ENCODE measurements at regions not wholly inside any gene's neighbourhood (a gene's known extent, or its start where the extent isn't known, plus 50 kb on each side); places are given as distances from the start of the nearest gene placed in this dataset.
"Not testable (repeated sequence)": the region's sequence is repeated elsewhere in the genome, so short reads cannot be mapped to it uniquely, and the experiment has no call there.

GRCh38 chr9:79061752-79062616 lies 509.8 kb upstream of the TLE4 start:
- no peak for DNase-seq (ENCODE audit: low read depth, low spot score)

DNA sequence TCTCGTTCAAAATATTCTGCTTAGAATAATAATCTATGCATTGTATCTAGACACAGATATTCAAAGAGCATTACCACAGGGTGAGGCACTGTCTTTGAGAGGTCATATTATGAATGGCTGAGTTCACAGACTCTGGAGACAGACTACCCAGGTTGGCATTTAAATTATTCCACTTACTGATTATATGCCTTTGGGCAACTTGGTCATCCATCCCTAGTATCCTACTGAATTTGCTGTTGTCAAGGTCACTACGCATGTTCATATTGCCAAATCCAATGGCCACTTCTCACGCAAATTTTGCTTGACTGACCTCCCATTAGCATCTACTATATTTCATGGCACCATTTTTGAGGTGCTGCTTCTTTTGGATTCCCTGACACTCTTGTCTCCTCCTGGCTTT lies 498.6 kb upstream of the TLE4 start:
- DNase-seq (ENCODE audit: low read depth, low spot score) = no peak

- no peak for DNase-seq (ENCODE audit: low read depth, low spot score)
Measured at GRCh38 chr9:79080536-79080935, 491.2 kb upstream of the TLE4 start.

- DNase-seq (ENCODE audit: low read depth, low spot score) = no peak
Measured at GRCh38 chr9:79083621-79084020, 488.1 kb upstream of the TLE4 start.

- DNase-seq (ENCODE audit: low read depth, low spot score) = no peak
Measured at GRCh38 chr9:79087133-79087532, 484.6 kb upstream of the TLE4 start.

DNA sequence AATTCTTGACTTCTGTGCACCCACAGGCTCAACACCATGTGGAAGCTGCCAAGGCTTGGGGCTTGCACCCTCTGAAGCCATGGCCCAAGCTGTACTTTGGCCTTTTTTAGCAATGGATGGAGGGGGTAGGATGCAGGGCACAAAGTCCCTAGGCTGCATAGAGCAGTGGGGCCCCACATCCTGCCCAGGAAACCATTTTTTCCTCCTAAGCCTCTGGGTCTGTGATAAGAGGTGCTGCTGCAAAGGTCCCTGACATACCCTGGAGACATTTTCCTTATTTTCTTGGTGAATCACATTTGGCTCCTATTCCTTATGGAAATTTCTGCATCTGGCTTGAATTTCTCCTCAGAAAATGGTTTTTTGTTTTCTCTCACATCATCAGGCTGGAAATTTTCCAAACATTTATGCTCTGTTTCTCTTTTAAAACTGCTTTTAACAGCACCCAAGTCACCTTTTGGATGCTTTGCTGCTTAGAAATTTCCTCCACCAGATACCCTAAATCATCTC lies 482.7 kb upstream of the TLE4 start:
- DNase-seq (ENCODE audit: low read depth, low spot score) = no peak

DNA sequence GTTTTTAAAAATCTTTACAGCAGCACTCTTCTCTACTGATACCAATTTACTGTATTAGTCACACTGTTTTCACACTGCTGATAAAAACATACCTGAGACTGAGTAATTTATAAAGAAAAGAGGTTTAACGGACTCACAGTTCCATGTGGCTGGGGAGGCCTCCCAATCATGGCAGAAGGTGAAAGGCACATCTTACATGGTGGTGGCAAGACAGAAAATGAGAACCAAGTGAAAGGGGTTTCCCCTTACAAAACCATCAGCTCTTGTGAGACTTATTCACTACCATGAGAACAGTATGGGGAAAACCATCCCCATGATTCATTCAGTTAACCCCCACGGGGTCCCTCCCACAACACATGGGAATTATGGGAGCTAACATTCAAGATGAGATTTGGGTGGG lies 481.9 kb upstream of the TLE4 start:
- not testable (repeated sequence) for DNase-seq (ENCODE audit: low read depth, low spot score)

- not testable (repeated sequence) for DNase-seq (ENCODE audit: low read depth, low spot score)
Measured at GRCh38 chr9:79103257-79103656, 468.5 kb upstream of the TLE4 start.

DNA sequence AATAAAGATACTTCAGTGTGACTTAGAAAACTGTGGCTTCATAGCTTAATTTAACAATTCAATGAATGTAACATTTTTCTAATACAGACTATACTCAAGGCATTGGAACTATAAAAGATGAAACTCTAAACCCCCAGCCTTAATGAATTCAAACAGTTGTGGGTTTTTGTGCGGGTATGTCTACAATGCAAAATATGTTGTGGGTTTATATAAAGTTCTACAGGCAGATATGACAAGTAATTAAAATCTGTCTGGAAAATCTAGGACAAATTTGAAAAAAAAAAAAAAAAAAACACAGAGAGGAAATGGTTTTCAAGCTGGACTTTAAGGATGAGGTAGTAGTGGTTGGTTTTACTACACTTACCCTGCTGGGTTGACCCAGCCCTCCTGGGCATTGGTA lies 467.5 kb upstream of the TLE4 start:
- no peak for DNase-seq (ENCODE audit: low read depth, low spot score)

DNA sequence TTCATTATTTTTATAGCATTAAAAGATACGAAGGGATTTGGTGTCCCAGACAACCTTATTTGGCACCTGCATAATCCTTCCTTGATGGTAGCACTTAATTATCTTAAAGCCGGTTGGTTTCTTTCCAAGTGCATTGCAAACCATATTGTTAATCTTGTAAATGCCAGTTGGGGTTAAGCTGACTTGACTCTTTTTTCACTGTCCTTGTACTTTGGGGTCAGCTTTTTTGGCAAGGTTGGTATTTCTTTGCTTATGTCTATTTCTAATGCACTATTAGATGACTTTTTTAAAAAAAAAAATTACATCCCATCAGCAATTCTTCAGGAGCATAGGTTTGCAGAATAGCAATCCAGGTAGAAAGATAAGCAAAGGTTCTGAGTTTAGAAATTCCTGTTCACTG lies 466.8 kb upstream of the TLE4 start:
- DNase-seq (ENCODE audit: low read depth, low spot score) = no peak

GRCh38 chr9:79107911-79108676 lies 463.7 kb upstream of the TLE4 start:
- no peak for DNase-seq (ENCODE audit: low read depth, low spot score)

DNA sequence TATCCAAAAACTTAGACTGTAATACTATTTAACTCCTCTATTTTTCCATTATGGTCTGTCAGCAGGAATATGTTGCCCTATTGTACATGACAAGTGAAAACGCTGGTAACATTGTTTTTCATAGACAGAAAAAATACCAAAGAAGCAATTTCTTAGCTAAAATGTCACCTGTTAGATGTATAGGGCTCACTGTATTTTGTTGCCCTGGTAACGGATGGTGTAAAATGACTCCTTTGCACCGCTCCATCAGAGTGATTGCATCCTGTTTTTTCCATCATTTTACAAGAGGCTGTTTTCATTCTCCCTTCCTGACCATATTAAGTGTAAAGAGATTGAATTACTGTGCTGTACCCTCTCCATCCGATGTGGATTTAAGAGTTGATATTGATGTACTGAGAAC lies 460.1 kb upstream of the TLE4 start:
- DNase-seq (ENCODE audit: low read depth, low spot score) = no peak

DNA sequence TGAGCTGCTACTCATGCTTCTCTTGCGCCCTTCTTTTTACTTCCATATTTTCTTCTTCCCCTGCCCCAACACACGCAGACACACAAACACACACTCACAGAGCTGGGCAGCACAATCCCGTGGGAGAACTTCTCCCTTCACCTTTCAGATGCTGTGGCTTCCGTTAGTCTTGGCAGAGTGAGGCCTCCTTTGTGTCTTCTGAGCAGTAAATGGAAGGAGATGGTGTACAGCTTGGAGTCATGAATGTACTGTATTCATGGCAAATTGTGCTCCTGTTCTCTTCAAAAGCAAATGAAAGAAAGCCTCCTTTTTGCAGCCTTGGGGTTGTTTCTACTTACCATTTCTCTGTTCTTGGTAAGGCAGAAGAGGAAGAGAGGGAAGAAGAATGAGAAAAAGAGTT lies 456.6 kb upstream of the TLE4 start:
- no peak for DNase-seq (ENCODE audit: low read depth, low spot score)

GRCh38 chr9:79116041-79116440 lies 455.7 kb upstream of the TLE4 start:
- no peak for DNase-seq (ENCODE audit: low read depth, low spot score)

DNA sequence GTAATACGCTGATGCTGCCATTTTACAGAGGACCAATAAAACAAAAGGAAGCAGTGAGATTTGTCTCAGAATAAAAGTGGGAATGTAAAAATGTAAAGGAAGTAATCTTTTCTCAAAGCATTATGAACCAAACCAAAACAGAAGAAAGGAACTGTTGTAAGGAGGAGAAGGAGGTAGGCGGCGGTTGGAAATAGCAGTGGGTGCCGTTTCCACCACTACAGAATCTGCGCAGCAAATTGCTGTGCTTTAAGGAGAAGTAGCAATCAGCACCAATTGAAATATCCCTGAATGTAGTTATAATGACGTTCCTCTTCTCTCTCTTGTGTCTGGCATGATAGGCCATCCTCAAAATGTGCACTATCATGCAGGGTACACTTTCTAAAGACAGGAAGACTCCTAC lies 455.1 kb upstream of the TLE4 start:
- no peak for DNase-seq (ENCODE audit: low read depth, low spot score)

GRCh38 chr9:79120533-79120932 lies 451.2 kb upstream of the TLE4 start:
- no peak for DNase-seq (ENCODE audit: low read depth, low spot score)

GRCh38 chr9:79120941-79121340 lies 450.8 kb upstream of the TLE4 start:
- DNase-seq (ENCODE audit: low read depth, low spot score) = no peak

DNA sequence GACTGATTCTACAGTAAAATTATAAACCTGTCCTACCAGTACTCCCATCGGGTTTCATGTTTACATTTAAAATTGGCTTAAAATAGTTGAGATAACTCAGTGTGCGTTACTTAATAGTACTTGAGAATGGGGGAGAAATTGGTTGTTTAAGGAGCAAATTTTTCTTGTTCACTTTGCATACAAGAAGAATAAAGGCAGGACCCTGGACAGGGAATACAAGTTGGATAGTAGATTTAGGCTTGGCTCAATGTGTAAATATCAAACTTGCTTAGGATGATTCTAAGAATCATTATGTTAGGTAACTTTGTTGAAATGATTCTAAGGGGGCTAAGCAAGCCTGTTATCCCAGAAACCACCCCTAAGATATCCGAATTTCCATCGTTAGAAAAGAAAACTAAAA lies 448.4 kb upstream of the TLE4 start:
- no peak for DNase-seq (ENCODE audit: low read depth, low spot score)

DNA sequence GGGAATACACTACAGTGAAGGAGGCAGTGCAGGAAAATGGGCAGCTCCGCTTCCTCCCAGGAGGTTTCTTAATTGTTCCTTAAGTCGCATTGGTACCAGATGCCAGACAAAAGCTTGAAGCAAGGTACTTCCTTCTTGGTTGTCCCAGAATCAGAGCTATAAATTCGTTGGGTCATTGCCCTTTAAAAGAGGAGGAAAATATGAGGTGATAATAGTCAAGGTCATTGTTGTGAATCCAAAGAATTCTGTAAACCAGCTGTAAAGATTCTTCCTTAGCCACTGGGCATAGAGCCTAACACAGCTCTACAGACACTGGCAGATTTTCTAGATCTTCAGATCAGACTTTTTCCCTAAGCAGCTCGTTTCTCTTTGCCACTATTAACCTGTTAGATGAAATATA lies 444.1 kb upstream of the TLE4 start:
- DNase-seq (ENCODE audit: low read depth, low spot score) = no peak

DNA sequence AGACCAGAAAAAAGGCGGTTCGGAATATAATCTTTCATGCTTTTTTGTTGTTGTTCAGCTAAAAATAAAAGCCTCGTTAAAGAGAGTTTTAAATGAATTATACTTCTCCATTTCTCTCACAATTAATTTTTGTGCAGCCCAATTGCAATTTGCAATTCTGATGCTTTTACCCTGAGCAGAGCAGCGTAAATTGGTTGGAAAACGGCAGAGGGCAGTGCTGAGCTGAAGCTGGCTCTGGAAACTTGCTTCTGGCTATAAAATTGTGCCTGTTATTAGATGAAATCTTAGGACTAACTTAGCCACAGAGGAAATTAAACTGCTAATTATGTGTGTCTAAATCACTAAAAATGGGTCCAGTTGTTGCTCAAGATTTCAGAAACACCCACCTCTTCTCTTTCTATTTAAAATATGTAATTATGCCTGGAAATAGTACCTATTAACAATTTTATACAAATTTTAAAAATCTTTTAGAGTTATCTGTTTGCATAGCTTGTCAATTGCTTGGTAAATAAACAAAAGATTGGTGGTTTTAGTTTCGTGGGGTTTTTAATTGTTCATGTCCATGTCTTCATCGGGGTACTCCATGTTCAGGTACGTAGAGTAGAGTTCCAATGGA lies 441.8 kb upstream of the TLE4 start:
- DNase-seq (ENCODE audit: low read depth, low spot score) = no peak

DNA sequence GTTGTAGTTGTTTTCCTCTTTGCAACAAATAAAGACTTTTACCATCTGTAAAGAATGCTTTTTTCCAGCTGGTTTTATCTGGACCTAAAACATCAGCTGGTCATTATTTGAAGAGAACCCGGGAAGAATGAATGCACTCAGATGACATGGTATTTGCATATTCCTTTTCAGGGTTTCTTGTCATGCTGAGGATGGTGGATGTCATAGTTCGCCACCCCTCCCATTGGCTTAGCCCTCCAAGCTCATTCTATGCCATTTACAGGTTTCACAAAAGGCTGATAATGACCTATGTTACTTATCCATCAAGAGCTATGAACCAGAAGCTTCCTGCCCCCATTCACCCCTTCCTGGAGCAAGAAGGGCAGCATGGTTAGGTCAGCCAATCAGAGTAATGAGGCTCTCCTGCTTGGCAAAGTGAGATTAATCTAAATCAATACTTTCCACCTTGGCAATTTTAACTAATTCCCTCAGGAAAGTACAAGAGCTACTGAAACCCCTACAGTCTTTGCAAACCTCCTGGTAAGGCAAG lies 440.5 kb upstream of the TLE4 start:
- DNase-seq (ENCODE audit: low read depth, low spot score) = no peak

- no peak for DNase-seq (ENCODE audit: low read depth, low spot score)
Measured at GRCh38 chr9:79131824-79132377, 439.9 kb upstream of the TLE4 start.
